Transverse colon (tissue), 4 donors: ENCODE measurements at regions not wholly inside any gene's neighbourhood (a gene's known extent, or its start where the extent isn't known, plus 50 kb on each side); places are given as distances from the start of the nearest gene placed in this dataset.

Experiments used
- DNase-seq: peaks from one replicate; pipeline ENCODE4 v3.0.0-alpha.2; 2019
- H3K27ac ChIP-seq, 4 donors: fragments of 200-600 bp; sonication (generic); 2 replicates each; pipeline ENCODE4 v1.5.1; 2016 to 2018; ENCODE audit warnings: inconsistent platforms in 4 of 4
- H3K27me3 ChIP-seq: fragments of 200-600 bp; sonication (generic); 2 replicates; pipeline ENCODE4 v1.5.1; 2017; ENCODE audit warnings: inconsistent platforms
- H3K36me3 ChIP-seq, 4 donors: fragments of 200-600 bp; sonication (generic); 2 replicates each; pipeline ENCODE4 v1.5.1; 2017 to 2019; ENCODE audit warnings: inconsistent platforms in 4 of 4
- H3K4me1 ChIP-seq, 4 donors: fragments of 200-600 bp; sonication (generic); 2 replicates each; pipeline ENCODE4 v1.5.1; 2017 to 2020; ENCODE audit warnings: inconsistent platforms in 4 of 4
- H3K4me3 ChIP-seq, 4 donors: fragments of 200-600 bp; sonication (generic); 1 replicate in 1 of 4; 2 replicates in 3 of 4; pipeline versions ENCODE4 v1.5.1 to v1.6.1; 2017 to 2019; ENCODE audit warnings: inconsistent platforms in 4 of 4
- H3K9me3 ChIP-seq, 2 donors: fragments of 200-600 bp; sonication (generic); 2 replicates each; pipeline ENCODE4 v1.5.1; 2017 to 2019; ENCODE audit warnings: inconsistent platforms in 2 of 2
- CTCF ChIP-seq, 5 experiments: fragments of 200-600 bp in 3 of 5; fragments of 450-650 bp in 2 of 5; sonication (generic) in 3 of 5; IDR thresholded peaks; 1 replicate in 2 of 5; 2 replicates in 3 of 5; pipeline ENCODE4 v1.5.1; 2016 to 2017; ENCODE audit warnings: antibody characterized with exemption in 5 of 5, inconsistent platforms in 3 of 5, mild to moderate bottlenecking in 2 of 5, moderate library complexity in 1 of 5
- EP300 ChIP-seq: sonication (generic); formaldehyde crosslinking; IDR thresholded peaks from one replicate; pipeline ENCODE4 v1.6.1; 2017; ENCODE audit warnings: antibody characterized with exemption, low read depth
- POLR2A ChIP-seq: fragments of 450-650 bp; IDR thresholded peaks from one replicate; pipeline ENCODE4 v1.6.1; 2016; ENCODE audit warnings: antibody characterized with exemption, mild to moderate bottlenecking, moderate library complexity
- POLR2AphosphoS5 ChIP-seq, 3 donors: sonication (generic); formaldehyde crosslinking; IDR thresholded peaks; one replicate each; pipeline ENCODE4 v1.6.1; 2016; ENCODE audit warnings: antibody characterized with exemption in 3 of 3
- WGBS, 2 donors: methylation state at CpG; one replicate each; pipeline ENCODE4 v1.1.5; 2018; ENCODE audit warnings: low coverage in 1 of 2; 5-methylcytosine and 5-hydroxymethylcytosine counted together
- in situ Hi-C, 4 donors: fragments of 200-750 bp; cut with MboI; loops; one replicate each; pipeline versions ENCODE4 v1.15.0 to v1.15.1; 2017; ENCODE audit warnings: low sequenced_read_pairs in 3 of 4, low pct_ligation_motif_present in 1 of 4, low pct_unique_long_range_greater_than_20kb in 1 of 4
- intact Hi-C: fragments of 100-400 bp; cut with DNase I; formaldehyde crosslinking; loops from one replicate; pipeline ENCODE4 v1.15.1; 2023; ENCODE audit warnings: low total_unique reads

- 76 to 82% methylated on average over 2 to 3 of the region's 3 CpGs for WGBS, 2 donors
- Histone ChIP-seq H3K27me3 (no peaks in the 10 kb centered on the region), H3K4me1 (no peaks in the 10 kb centered on the region), H3K9me3 (no peaks in the 10 kb centered on the region), H3K36me3 (no peaks in the 10 kb centered on the region), H3K27ac (no peak overlapping the region), H3K4me3 (no peak overlapping the region)
- intact Hi-C loops = no loop called here
- no peak for DNase-seq
- TF ChIP-seq POLR2A = no peak
- no peak for TF ChIP-seq POLR2AphosphoS5 (IDR thresholded peaks at IDR 0.05)
- no peak for TF ChIP-seq EP300
- no peak for TF ChIP-seq CTCF (IDR thresholded peaks at IDR 0.05)
- in situ Hi-C loops = no loop called here
These were observed 281.1 kb upstream of the MEOX2 start for GRCh38 chr7:15967551-15967950.

- Histone ChIP-seq H3K27ac (no peak overlapping the region), H3K4me3 (no peak overlapping the region), H3K36me3 (no peaks in the 10 kb centered on the region), H3K27me3 (no peaks in the 10 kb centered on the region), H3K4me1 (no peaks in the 10 kb centered on the region), H3K9me3 (no peaks in the 10 kb centered on the region)
- no peak for TF ChIP-seq CTCF (IDR thresholded peaks at IDR 0.05)
- in situ Hi-C loops (no loop called here), intact Hi-C loops (no loop called here)
- DNase-seq = no peak
- WGBS, 2 donors = 82 to 100% methylated on average over 2 of the region's 2 CpGs
These were observed 280.6 kb upstream of the MEOX2 start for GRCh38 chr7:15967121-15967520.

GRCh38 chr7:15963206-15963605 lies 276.7 kb upstream of the MEOX2 start:
- Histone ChIP-seq H3K4me3 (no peak overlapping the region), H3K9me3 (no peaks in the 10 kb centered on the region), H3K4me1 (no peaks in the 10 kb centered on the region), H3K27ac (no peak overlapping the region), H3K27me3 (no peaks in the 10 kb centered on the region), H3K36me3 (no peaks in the 10 kb centered on the region)
- no peak for TF ChIP-seq POLR2AphosphoS5 (IDR thresholded peaks at IDR 0.05)
- TF ChIP-seq EP300 = no peak
- no peak for TF ChIP-seq POLR2A
- no peak for TF ChIP-seq CTCF (IDR thresholded peaks at IDR 0.05)
- intact Hi-C loops (no loop called here), in situ Hi-C loops (no loop called here)
- WGBS, 2 donors = 59 to 62% methylated on average over 3 of the region's 3 CpGs
- no peak for DNase-seq

- Histone ChIP-seq H3K27me3 (no peaks in the 10 kb centered on the region), H3K27ac (no peak overlapping the region), H3K4me1 (no peaks in the 10 kb centered on the region), H3K9me3 (no peaks in the 10 kb centered on the region), H3K4me3 (no peak overlapping the region), H3K36me3 (no peaks in the 10 kb centered on the region)
- 78 to 87% methylated on average over 2 of the region's 2 CpGs for WGBS, 2 donors
- intact Hi-C loops = no loop called here
- DNase-seq = no peak
- no peak for TF ChIP-seq POLR2A
- in situ Hi-C loops = no loop called here
These were observed 268.3 kb upstream of the MEOX2 start for GRCh38 chr7:15954671-15955354.

GRCh38 chr7:15950299-15950698 lies 263.8 kb upstream of the MEOX2 start:
- Histone ChIP-seq H3K4me3 (no peak overlapping the region), H3K27me3 (no peaks in the 10 kb centered on the region), H3K9me3 (no peaks in the 10 kb centered on the region), H3K4me1 (no peaks in the 10 kb centered on the region), H3K27ac (no peak overlapping the region), H3K36me3 (no peaks in the 10 kb centered on the region)
- intact Hi-C loops = no loop called here
- WGBS, 2 donors = 74 to 83% methylated on average over 3 of the region's 3 CpGs
- TF ChIP-seq EP300 (no peak), POLR2AphosphoS5 (IDR thresholded peaks at IDR 0.05) (no peak), CTCF (IDR thresholded peaks at IDR 0.05) (no peak), POLR2A (no peak)
- in situ Hi-C loops = no loop called here
- no peak for DNase-seq
